ENCODE measurements at regions not wholly inside any gene's neighbourhood (a gene's known extent, or its start where the extent isn't known, plus 50 kb on each side); places are given as distances from the start of the nearest gene placed in this dataset.

GRCh38 chr2:39925312-39925711, 146.3 kb upstream of the THUMPD2 start (continued):
- no peak for TF ChIP-seq ZBTB11 (CRISPR knock-in tag; IDR thresholded peaks at IDR 0.05)
- no peak for TF ChIP-seq E4F1 (IDR thresholded peaks at IDR 0.05; ENCODE audit: borderline replicate concordance, partially characterized antibody)
- TF ChIP-seq ATF3 (IDR thresholded peaks at IDR 0.05; ENCODE audit: borderline replicate concordance, extremely low read depth, low read depth, low read length) = no peak
- no peak for TF ChIP-seq MTA2 (IDR thresholded peaks at IDR 0.05; ENCODE audit: low read depth)
- TF ChIP-seq RUNX3 (IDR thresholded peaks at IDR 0.05; ENCODE audit: low read length) = no peak
- TF ChIP-seq FOXK2 (IDR thresholded peaks at IDR 0.05) = no peak

- WGBS (ENCODE audit: insufficient coverage, insufficient replicate concordance, low lambda C conversion rate, missing lambda C conversion rate) = 18% methylated on average over 2 of the region's 2 CpGs
- Histone ChIP-seq H2AFZ (ENCODE audit: control insufficient read depth, low read depth, low read length) (no peak overlapping the region), H4K20me1 (ENCODE audit: control insufficient read depth, insufficient read depth) (no peaks in the 10 kb centered on the region), H3K27ac (ENCODE audit: control insufficient read depth, insufficient read depth) (no peak overlapping the region), H3K9ac (ENCODE audit: control insufficient read depth, insufficient read depth, low read length) (no peak overlapping the region), H3K27me3 (replicated peaks in 1 of 2; ENCODE audit: control insufficient read depth in 2 of 2, insufficient read depth in 2 of 2, low read length in 1 of 2) (no peaks in the 10 kb centered on the region; a peak in 1 of 4 replicates), H3K36me3 (ENCODE audit: control insufficient read depth in 2 of 2, insufficient read depth in 2 of 2, low read length in 1 of 2) (no peaks in the 10 kb centered on the region), H3K79me2 (ENCODE audit: control insufficient read depth, insufficient read depth, low read length) (no peaks in the 10 kb centered on the region), H3K4me2 (ENCODE audit: control insufficient read depth, insufficient read depth) (no peak overlapping the region), H3K9me3 (replicated peaks; ENCODE audit: control insufficient read depth, insufficient read depth, low read length) (no peaks in the 10 kb centered on the region), H3K4me1 (ENCODE audit: control insufficient read depth, insufficient read depth, low read length) (no peaks in the 10 kb centered on the region), H3K4me3 (no peak overlapping the region)
- BruUV-seq (replicated peaks) = no TSS peak
- DNase-seq (ENCODE audit: low read depth, low spot score) (no peak), ATAC-seq (no peak), FAIRE-seq (no peak)
- in situ Hi-C loops (cut with MboI) (no loop called here), intact Hi-C loops (cut with micrococcal nuclease; ENCODE audit: unreplicated experiment) (no loop called here)
- ChIA-PET POLR2A (no interaction called here), RAD21 (ENCODE audit: unreplicated experiment) (interaction anchor here (1.3 kb wide), 1 partner anchor 10 kb away, joined by 3 read pairs; no protein-coding TSS in a partner anchor), SMC1A (ENCODE audit: uncharacterized antibody, unreplicated experiment) (interaction anchor here (1.2 to 1.4 kb wide), 2 partner anchors 9 to 12 kb away, joined by 3 to 4 read pairs; no protein-coding TSS in a partner anchor), CTCF (interaction anchor here (1.3 kb wide), 1 partner anchor 12 kb away, joined by 6 read pairs; no protein-coding TSS in a partner anchor)
- TF ChIP-seq USF1 (IDR thresholded peaks at IDR 0.05; ENCODE audit: borderline replicate concordance, extremely low read length, insufficient read depth, low read depth, low read length) = no peak
- no peak for TF ChIP-seq SKIL (IDR thresholded peaks at IDR 0.05; ENCODE audit: low read depth, poor library complexity, severe bottlenecking)
- no peak for TF ChIP-seq YY1 (IDR thresholded peaks at IDR 0.05; ENCODE audit: low read depth, low read length)
- TF ChIP-seq RBBP5 (conservative IDR thresholded peaks at IDR 0.05) = no peak
- no peak for TF ChIP-seq POLR2A (IDR thresholded peaks at IDR 0.05; ENCODE audit: low read depth, low read length)
- no peak for TF ChIP-seq NR2C1 (IDR thresholded peaks at IDR 0.05)
- no peak for TF ChIP-seq CREB1 (IDR thresholded peaks at IDR 0.05; ENCODE audit: low read depth)
- TF ChIP-seq KAT2A (conservative IDR thresholded peaks at IDR 0.05; ENCODE audit: control insufficient read depth, low read depth, low read length) = no peak
- no peak for TF ChIP-seq SP1 (IDR thresholded peaks at IDR 0.05; ENCODE audit: low read depth, low read length)
Observed at GRCh38 chr2:39923455-39923854, 144.4 kb upstream of the THUMPD2 start.

Data from GM12878 (cell line).